KOPT-K1 (cell line): ENCODE measurements at regions not wholly inside any gene's neighbourhood (a gene's known extent, or its start where the extent isn't known, plus 50 kb on each side); places are given as distances from the start of the nearest gene placed in this dataset.

ENCODE experiments used
- H3K27ac ChIP-seq: fragments of 200-600 bp; sonication (generic); 2 replicates; pipeline ENCODE4 v1.5.1; 2016; ENCODE audit warnings: antibody characterized with exemption, mild to moderate bottlenecking, low read depth, low read length; ENCODE audit not compliant: poor library complexity, severe bottlenecking
- H3K36me3 ChIP-seq: fragments of 200-600 bp; sonication (generic); 2 replicates; pipeline ENCODE4 v1.5.1; 2017; ENCODE audit warnings: antibody characterized with exemption, mild to moderate bottlenecking, low read length, moderate library complexity; ENCODE audit not compliant: insufficient read depth
- H3K9me3 ChIP-seq: fragments of 200-600 bp; sonication (generic); 2 replicates; pipeline ENCODE4 v1.5.1; 2017; ENCODE audit warnings: antibody characterized with exemption, low read length, mild to moderate bottlenecking; ENCODE audit not compliant: insufficient read depth, poor library complexity, severe bottlenecking

- Histone ChIP-seq H3K27ac (no peak overlapping the region), H3K9me3 (no peaks in the 10 kb centered on the region), H3K36me3 (no peaks in the 10 kb centered on the region)
Observed at GRCh38 chr3:23739536-23739935, 66.2 kb upstream of the UBE2E1 start.

GRCh38 chr3:23740517-23740965 is 65.2 kb upstream of the UBE2E1 start:
- no peak overlapping the region for H3K27ac ChIP-seq
- H3K36me3 ChIP-seq = no peaks in the 10 kb centered on the region
- H3K9me3 ChIP-seq = no peaks in the 10 kb centered on the region

GRCh38 chr3:23741036-23741706 is 64.6 kb upstream of the UBE2E1 start:
- Histone ChIP-seq H3K27ac (no peak overlapping the region), H3K36me3 (no peaks in the 10 kb centered on the region), H3K9me3 (no peaks in the 10 kb centered on the region)

- Histone ChIP-seq H3K27ac (no peak overlapping the region), H3K36me3 (no peaks in the 10 kb centered on the region), H3K9me3 (no peaks in the 10 kb centered on the region)
Observed at GRCh38 chr3:23743141-23743784, 62.5 kb upstream of the UBE2E1 start.

- Histone ChIP-seq H3K27ac (no peak overlapping the region), H3K9me3 (no peaks in the 10 kb centered on the region), H3K36me3 (no peaks in the 10 kb centered on the region)
Observed at GRCh38 chr3:23746441-23746840, 59.3 kb upstream of the UBE2E1 start.

- no peaks in the 10 kb centered on the region for H3K36me3 ChIP-seq
- no peaks in the 10 kb centered on the region for H3K9me3 ChIP-seq
- no peak overlapping the region for H3K27ac ChIP-seq
Observed at GRCh38 chr3:23747841-23748240, 57.9 kb upstream of the UBE2E1 start.

GRCh38 chr3:23748398-23749110 is 57.2 kb upstream of the UBE2E1 start:
- no peaks in the 10 kb centered on the region for H3K9me3 ChIP-seq
- H3K27ac ChIP-seq = no peak overlapping the region
- H3K36me3 ChIP-seq = no peaks in the 10 kb centered on the region

- no peaks in the 10 kb centered on the region for H3K9me3 ChIP-seq
- no peaks in the 10 kb centered on the region for H3K36me3 ChIP-seq
- H3K27ac ChIP-seq = no peak overlapping the region
Observed at GRCh38 chr3:23749609-23750008, 56.1 kb upstream of the UBE2E1 start.

- Histone ChIP-seq H3K27ac (no peak overlapping the region), H3K36me3 (no peaks in the 10 kb centered on the region), H3K9me3 (no peaks in the 10 kb centered on the region)
Observed at GRCh38 chr3:23750573-23751210, 55.1 kb upstream of the UBE2E1 start.

- Histone ChIP-seq H3K27ac (no peak overlapping the region), H3K9me3 (no peaks in the 10 kb centered on the region), H3K36me3 (no peaks in the 10 kb centered on the region)
Observed at GRCh38 chr3:23751212-23751723, 54.5 kb upstream of the UBE2E1 start.

- Histone ChIP-seq H3K36me3 (no peaks in the 10 kb centered on the region), H3K27ac (no peak overlapping the region), H3K9me3 (no peaks in the 10 kb centered on the region)
Observed at GRCh38 chr3:23752126-23752525, 53.6 kb upstream of the UBE2E1 start.

GRCh38 chr3:23754215-23754614 is 51.5 kb upstream of the UBE2E1 start:
- Histone ChIP-seq H3K36me3 (no peaks in the 10 kb centered on the region), H3K27ac (no peak overlapping the region), H3K9me3 (no peaks in the 10 kb centered on the region)
